Neural cell (in vitro differentiated cells): ENCODE measurements at regions not wholly inside any gene's neighbourhood (a gene's known extent, or its start where the extent isn't known, plus 50 kb on each side); places are given as distances from the start of the nearest gene placed in this dataset.

Experiments used
- H2AFZ ChIP-seq: fragments of 200-600, 300-800 bp; sonication (generic), shearing (Covaris generic); 2 replicates; pipeline ENCODE4 v1.6.0; 2014; ENCODE audit warnings: low read depth, mild to moderate bottlenecking, antibody characterized with exemption, low read length, moderate library complexity
- H3F3A ChIP-seq: fragments of 200-600 bp; shearing (Covaris generic); 2 replicates; pipeline ENCODE4 v1.6.1; 2016; ENCODE audit warnings: mild to moderate bottlenecking, moderate library complexity, mixed read lengths, antibody characterized with exemption, low read length; ENCODE audit not compliant: insufficient read depth, poor library complexity, severe bottlenecking
- H3K27ac ChIP-seq: fragments of 200-600, 300-800 bp; sonication (generic), shearing (Covaris generic); 2 replicates; pipeline ENCODE4 v1.5.1; 2014; ENCODE audit warnings: mild to moderate bottlenecking, low read length, moderate library complexity
- H3K27me3 ChIP-seq: fragments of 300-800, 200-600 bp; sonication (generic), shearing (Covaris generic); 2 replicates; pipeline ENCODE4 v1.6.0; 2014; ENCODE audit warnings: mild to moderate bottlenecking, low read depth, low read length, moderate library complexity; ENCODE audit not compliant: insufficient read depth
- H3K36me3 ChIP-seq: fragments of 300-800, 200-600 bp; sonication (generic), shearing (Covaris generic); 2 replicates; pipeline ENCODE4 v1.5.1; 2014; ENCODE audit warnings: mild to moderate bottlenecking, antibody characterized with exemption, low read length, moderate library complexity; ENCODE audit not compliant: insufficient read depth
- H3K4me2 ChIP-seq: fragments of 300-800, 200-600 bp; sonication (generic), shearing (Covaris generic); 2 replicates; pipeline ENCODE4 v1.6.0; 2014; ENCODE audit warnings: mild to moderate bottlenecking, low read length
- H3K4me3 ChIP-seq: fragments of 300-800, 200-600 bp; sonication (generic), shearing (Covaris generic); 2 replicates; pipeline ENCODE4 v1.5.1; 2014; ENCODE audit warnings: mild to moderate bottlenecking, low read length, moderate library complexity
- H3K79me2 ChIP-seq: fragments of 200-600 bp; shearing (Covaris generic); replicated peaks from 2 replicates; pipeline ENCODE4 v1.6.0; 2014; ENCODE audit warnings: mild to moderate bottlenecking, low read length, moderate library complexity; ENCODE audit not compliant: insufficient read depth
- H3K9ac ChIP-seq: fragments of 300-800, 200-600 bp; sonication (generic), shearing (Covaris generic); 2 replicates; pipeline ENCODE4 v1.6.1; 2016; ENCODE audit warnings: mild to moderate bottlenecking, low read length, mixed read lengths
- H3K9me2 ChIP-seq: fragments of 200-600 bp; shearing (Covaris generic); 2 replicates; pipeline ENCODE4 v1.6.1; 2016; ENCODE audit warnings: mild to moderate bottlenecking, low read length, mixed read lengths; ENCODE audit not compliant: insufficient read depth
- H3K9me3 ChIP-seq: fragments of 200-600, 300-800 bp; sonication (generic), shearing (Covaris generic); 2 replicates; pipeline ENCODE4 v1.6.1; 2016; ENCODE audit warnings: mild to moderate bottlenecking, mixed run types, low read length, moderate library complexity, mixed read lengths
- H4K20me1 ChIP-seq: fragments of 200-600 bp; shearing (Covaris generic); 2 replicates; pipeline ENCODE4 v1.6.1; 2016; ENCODE audit warnings: mild to moderate bottlenecking, mixed run types; ENCODE audit not compliant: insufficient read depth
- CTCF ChIP-seq: fragments of 450-650 bp; IDR thresholded peaks from 2 replicates; pipeline ENCODE4 v1.5.1; 2014; ENCODE audit warnings: antibody characterized with exemption, mild to moderate bottlenecking, moderate library complexity; ENCODE audit not compliant: poor library complexity, severe bottlenecking
- EP300 ChIP-seq: fragments of 450-650 bp; conservative IDR thresholded peaks from 2 replicates; pipeline ENCODE4 v1.6.1; 2014; ENCODE audit warnings: antibody characterized with exemption, mild to moderate bottlenecking, moderate library complexity; ENCODE audit not compliant: poor library complexity, severe bottlenecking
- EZH2 ChIP-seq: fragments of 200-600, 300-800 bp; shearing (Covaris generic), sonication (generic); IDR thresholded peaks from 2 replicates; pipeline ENCODE4 v1.6.1; 2014; ENCODE audit warnings: antibody characterized with exemption, low read length, borderline replicate concordance, mild to moderate bottlenecking; ENCODE audit not compliant: insufficient read depth, poor library complexity, severe bottlenecking
- MXI1 ChIP-seq: fragments of 450-650 bp; conservative IDR thresholded peaks from 2 replicates; pipeline ENCODE4 v1.6.1; 2014; ENCODE audit warnings: antibody characterized with exemption, mild to moderate bottlenecking; ENCODE audit not compliant: poor library complexity, severe bottlenecking
- POLR2AphosphoS5 ChIP-seq: IDR thresholded peaks from 2 replicates; pipeline ENCODE4 v1.6.1; 2012
- RAD21 ChIP-seq: fragments of 450-650 bp; conservative IDR thresholded peaks from 2 replicates; pipeline ENCODE4 v1.6.1; 2014; ENCODE audit warnings: antibody characterized with exemption, mild to moderate bottlenecking, moderate library complexity
- REST ChIP-seq: IDR thresholded peaks from 2 replicates; pipeline ENCODE4 v1.6.1; 2012; ENCODE audit warnings: borderline replicate concordance
- SMC3 ChIP-seq: fragments of 450-650 bp; conservative IDR thresholded peaks from 2 replicates; pipeline ENCODE4 v1.6.1; 2014; ENCODE audit warnings: antibody characterized with exemption, mild to moderate bottlenecking, moderate library complexity; ENCODE audit not compliant: poor library complexity
- TAF1 ChIP-seq: IDR thresholded peaks from 2 replicates; pipeline ENCODE4 v1.6.1; 2012; ENCODE audit warnings: low read depth

DNA sequence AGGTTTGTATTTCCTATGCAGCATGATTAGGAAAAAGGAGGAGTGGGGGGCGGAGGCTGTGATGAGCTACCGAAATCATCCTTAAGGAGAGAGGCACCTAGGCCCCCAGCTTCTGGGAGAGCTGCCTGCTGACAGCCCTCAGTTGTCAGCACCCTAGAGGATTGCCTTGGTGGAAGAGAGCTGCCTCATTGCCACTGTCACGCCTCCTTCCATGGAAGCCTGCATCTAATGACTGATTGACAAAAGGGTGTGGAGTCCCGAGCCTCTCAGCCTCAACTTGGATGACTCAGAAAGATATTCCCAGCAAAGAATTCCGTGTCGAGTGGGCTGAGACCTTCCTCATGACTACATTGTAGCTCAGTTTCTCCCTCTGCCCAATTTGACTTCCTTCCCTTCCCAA, 320.4 kb upstream of the PROK2 start:
- Histone ChIP-seq H3K9ac (no peak overlapping the region), H3K27ac (no peak overlapping the region), H3K27me3 (no peaks in the 10 kb centered on the region), H3K9me3 (no peaks in the 10 kb centered on the region), H3K36me3 (no peaks in the 10 kb centered on the region), H3F3A (peaks cover 3% of the 10 kb centered on the region), H4K20me1 (no peaks in the 10 kb centered on the region), H2AFZ (no peak overlapping the region), H3K4me3 (no peak overlapping the region), H3K4me2 (no peak overlapping the region), H3K9me2 (no peaks in the 10 kb centered on the region), H3K79me2 (no peaks in the 10 kb centered on the region)
- TF ChIP-seq EZH2 (no peak), RAD21 (no peak), SMC3 (no peak), TAF1 (no peak), CTCF (no peak), MXI1 (no peak), REST (no peak), EP300 (no peak), POLR2AphosphoS5 (no peak)

GRCh38 chr3:72102112-72102616, 317.2 kb upstream of the PROK2 start:
- Histone ChIP-seq H3K4me2 (no peak overlapping the region), H3K79me2 (no peaks in the 10 kb centered on the region)

More at GRCh38 chr3:72102112-72102616, 317.2 kb upstream of the PROK2 start:
- Histone ChIP-seq H3F3A (peaks cover 3% of the 10 kb centered on the region), H3K9me3 (no peaks in the 10 kb centered on the region), H3K9me2 (no peaks in the 10 kb centered on the region), H2AFZ (no peak overlapping the region), H3K9ac (no peak overlapping the region), H3K36me3 (no peaks in the 10 kb centered on the region), H3K27me3 (no peaks in the 10 kb centered on the region), H3K4me3 (no peak overlapping the region), H4K20me1 (no peaks in the 10 kb centered on the region), H3K27ac (no peak overlapping the region)
- no peak for TF ChIP-seq RAD21
- TF ChIP-seq TAF1 = no peak
- no peak for TF ChIP-seq POLR2AphosphoS5
- no peak for TF ChIP-seq REST
- no peak for TF ChIP-seq EZH2
- no peak for TF ChIP-seq EP300
- TF ChIP-seq CTCF = no peak
- TF ChIP-seq MXI1 = no peak
- no peak for TF ChIP-seq SMC3
